Adipocyte (in vitro differentiated cells): ENCODE measurements at regions not wholly inside any gene's neighbourhood (a gene's known extent, or its start where the extent isn't known, plus 50 kb on each side); places are given as distances from the start of the nearest gene placed in this dataset.

Source experiments
- DNase-seq: peaks from one replicate; pipeline ENCODE4 v3.0.0-alpha.2; 2015; ENCODE audit warnings: low read depth
- H3K27me3 ChIP-seq: replicated peaks from 2 replicates; pipeline ENCODE4 v1.7.0; 2013; ENCODE audit warnings: mild to moderate bottlenecking, low read length, moderate library complexity; ENCODE audit not compliant: control insufficient read depth, insufficient read depth
- H3K36me3 ChIP-seq: 2 replicates; pipeline ENCODE4 v1.7.0; 2013; ENCODE audit warnings: low read length, mild to moderate bottlenecking, moderate library complexity; ENCODE audit not compliant: control insufficient read depth, insufficient read depth, severe bottlenecking
- H3K4me1 ChIP-seq: 2 replicates; pipeline ENCODE4 v1.7.0; 2013; ENCODE audit warnings: mild to moderate bottlenecking, low read length, moderate library complexity; ENCODE audit not compliant: control insufficient read depth, insufficient read depth
- H3K4me3 ChIP-seq: 2 replicates; pipeline ENCODE4 v1.7.0; 2013; ENCODE audit warnings: mild to moderate bottlenecking, low read length, moderate library complexity
- H3K9ac ChIP-seq: 2 replicates; pipeline ENCODE4 v1.7.0; 2013; ENCODE audit warnings: mild to moderate bottlenecking, low read length, moderate library complexity
- H3K9me3 ChIP-seq: 2 replicates; pipeline ENCODE4 v1.7.0; 2013; ENCODE audit warnings: mild to moderate bottlenecking, low read length, moderate library complexity; ENCODE audit not compliant: control insufficient read depth

DNA sequence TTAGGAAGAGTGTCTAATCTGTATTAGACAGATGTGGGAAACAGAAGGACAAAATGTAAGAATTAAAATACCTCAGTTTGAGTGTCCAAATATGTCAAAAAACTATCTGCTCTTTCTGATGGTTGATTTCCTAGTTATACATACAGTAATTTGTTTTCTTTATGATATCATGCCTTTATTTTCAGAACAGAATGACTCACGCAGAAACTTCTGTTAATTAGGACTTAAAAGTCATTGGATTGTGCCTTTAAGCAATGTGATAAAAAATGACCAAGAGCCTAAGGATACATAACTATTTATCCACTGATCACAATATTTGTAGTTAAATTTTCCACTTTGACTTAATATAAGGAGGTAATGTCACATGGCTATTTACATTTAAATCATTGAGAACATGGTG lies 206.7 kb upstream of the PTPRZ1 start:
- DNase-seq, result peak; percentile 21
- Histone ChIP-seq H3K36me3 (no peaks in the 10 kb centered on the region), H3K27me3 (no peaks in the 10 kb centered on the region), H3K4me3 (no peak overlapping the region), H3K4me1 (no peaks in the 10 kb centered on the region), H3K9me3 (peaks cover 17% of the 10 kb centered on the region), H3K9ac (no peak overlapping the region)

DNA sequence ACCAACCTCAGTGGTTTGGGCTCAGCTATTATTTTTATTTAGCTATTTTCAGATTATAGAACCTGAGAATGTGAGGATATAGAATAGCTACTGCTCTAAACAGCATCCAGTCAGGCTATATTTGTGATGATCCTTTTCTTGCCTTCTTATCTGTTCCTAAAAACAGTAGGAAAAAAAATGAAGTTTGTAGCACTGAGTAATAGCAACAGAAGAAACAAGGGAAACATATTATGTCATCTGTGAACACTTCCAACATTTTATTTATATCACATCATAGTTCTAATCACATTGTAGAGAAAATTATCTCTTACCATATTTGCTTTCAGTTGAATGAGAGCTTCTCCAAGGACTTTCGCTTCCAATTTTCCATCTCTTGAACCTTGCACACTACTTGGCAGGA lies 229.6 kb upstream of the PTPRZ1 start:
- no peak for DNase-seq
- Histone ChIP-seq H3K4me3 (no peak overlapping the region), H3K27me3 (no peaks in the 10 kb centered on the region), H3K9ac (no peak overlapping the region), H3K36me3 (no peaks in the 10 kb centered on the region), H3K9me3 (peaks cover 3% of the 10 kb centered on the region), H3K4me1 (no peaks in the 10 kb centered on the region)

DNA sequence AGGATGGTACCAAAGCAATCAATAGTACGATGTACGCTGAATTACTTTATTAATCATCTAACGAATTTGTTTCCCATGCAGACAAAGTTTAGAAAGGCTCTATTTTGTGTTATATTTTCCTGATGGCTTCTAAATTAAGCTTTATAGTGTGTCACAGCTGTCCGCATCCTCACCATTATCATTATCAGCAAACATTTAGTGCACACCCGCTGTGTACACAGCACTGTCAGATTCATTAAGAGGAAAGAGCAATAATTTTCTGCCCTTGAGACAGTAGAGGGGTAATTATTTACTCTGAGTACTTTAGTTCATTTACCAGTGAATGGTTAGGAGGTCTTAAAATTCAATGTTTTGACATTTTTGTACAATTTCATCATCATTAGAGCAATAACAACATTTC lies 233.3 kb upstream of the PTPRZ1 start:
- Histone ChIP-seq H3K9me3 (peaks cover 3% of the 10 kb centered on the region), H3K4me1 (no peaks in the 10 kb centered on the region), H3K9ac (no peak overlapping the region), H3K4me3 (no peak overlapping the region), H3K27me3 (no peaks in the 10 kb centered on the region), H3K36me3 (no peaks in the 10 kb centered on the region)
- no peak for DNase-seq

DNA sequence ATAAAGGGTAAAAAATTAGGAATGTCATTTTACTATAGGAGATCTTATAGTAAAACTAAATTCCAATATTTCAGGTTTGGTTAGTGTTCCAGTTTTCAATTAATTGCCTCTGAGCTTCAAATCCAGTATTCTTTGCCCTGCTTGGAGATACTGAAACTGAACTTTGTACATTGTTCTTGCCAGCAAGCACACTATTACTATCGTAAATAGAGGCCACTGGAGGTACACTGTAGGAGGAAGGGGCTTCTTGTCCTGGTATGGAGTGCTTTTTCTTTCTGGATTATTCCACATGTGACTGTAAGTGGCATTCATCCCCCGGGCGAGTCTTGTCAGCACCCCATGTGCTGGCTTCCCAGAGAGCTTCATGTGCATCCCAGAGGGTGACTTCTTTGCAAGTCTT lies 234.7 kb upstream of the PTPRZ1 start:
- Histone ChIP-seq H3K36me3 (no peaks in the 10 kb centered on the region), H3K27me3 (no peaks in the 10 kb centered on the region), H3K4me1 (no peaks in the 10 kb centered on the region), H3K9ac (no peak overlapping the region), H3K4me3 (no peak overlapping the region), H3K9me3 (peaks cover 3% of the 10 kb centered on the region)
- no peak for DNase-seq

DNA sequence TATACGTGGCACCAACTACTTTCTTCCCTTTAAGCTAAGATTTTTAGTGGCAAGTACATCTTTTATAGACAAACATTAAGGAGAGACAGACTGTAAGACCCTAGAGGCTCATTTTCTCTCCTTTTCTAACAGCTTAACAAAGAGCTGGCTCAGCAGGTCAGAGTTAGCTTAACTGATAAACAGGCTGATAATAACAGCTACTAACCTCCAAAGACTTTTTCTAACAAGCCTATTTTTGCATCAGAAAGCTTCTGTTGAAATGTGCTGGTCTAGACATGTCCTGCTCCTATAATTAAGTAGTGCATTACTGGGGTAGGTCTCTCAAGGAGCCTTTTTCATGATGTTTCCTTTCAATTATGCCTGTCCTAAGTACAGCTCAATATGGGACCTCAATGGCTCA lies 238.2 kb upstream of the FAM3C start:
- Histone ChIP-seq H3K27me3 (no peaks in the 10 kb centered on the region), H3K36me3 (no peaks in the 10 kb centered on the region), H3K4me1 (no peaks in the 10 kb centered on the region), H3K4me3 (no peak overlapping the region), H3K9ac (no peak overlapping the region), H3K9me3 (no peaks in the 10 kb centered on the region)
- DNase-seq, result no peak

DNA sequence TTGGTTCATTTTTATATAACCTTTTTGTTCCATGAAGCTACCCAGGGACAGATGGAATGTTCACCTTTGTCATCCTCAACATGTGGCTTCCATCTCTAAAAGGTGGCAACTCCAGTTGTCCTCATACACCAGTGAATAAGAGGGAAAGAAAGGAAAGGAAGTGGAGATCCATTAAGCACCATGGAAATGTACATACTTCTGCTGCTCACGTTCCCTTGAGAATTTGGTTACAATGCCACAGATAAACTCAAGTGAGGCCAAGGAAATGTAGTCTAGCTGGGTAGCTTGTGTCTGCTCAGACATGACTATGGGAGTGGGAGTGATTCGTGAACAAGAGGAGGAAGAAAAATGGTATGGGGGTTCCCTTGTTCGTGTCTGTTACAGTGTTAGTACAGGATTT lies 237.1 kb upstream of the FAM3C start:
- Histone ChIP-seq H3K9me3 (no peaks in the 10 kb centered on the region), H3K4me3 (no peak overlapping the region), H3K27me3 (no peaks in the 10 kb centered on the region), H3K4me1 (no peaks in the 10 kb centered on the region), H3K9ac (no peak overlapping the region), H3K36me3 (no peaks in the 10 kb centered on the region)
- DNase-seq, result no peak

DNA sequence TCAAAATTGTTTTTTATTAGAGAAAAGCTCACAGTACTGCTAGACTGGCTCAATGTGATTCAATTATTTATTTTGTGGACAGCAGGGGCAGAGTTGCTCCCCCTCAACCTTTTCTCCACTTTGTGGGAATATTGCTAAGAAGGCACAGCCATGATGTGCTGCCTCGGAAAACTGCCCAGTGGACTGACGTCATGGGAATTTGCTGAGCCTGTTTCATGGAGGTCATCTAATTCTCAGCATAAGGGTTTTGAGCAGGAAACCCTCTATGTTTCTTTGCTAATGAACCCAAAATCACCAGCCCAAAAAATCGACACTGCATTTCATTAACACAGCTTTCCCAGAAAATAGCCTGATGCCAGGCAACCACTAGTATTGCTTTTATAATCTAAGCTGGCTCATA lies 228.8 kb upstream of the FAM3C start:
- no peaks in the 10 kb centered on the region for H3K9me3 ChIP-seq
- H3K27me3 ChIP-seq, result no peaks in the 10 kb centered on the region
- DNase-seq, result no peak
- H3K4me3 ChIP-seq, result no peak overlapping the region
- H3K36me3 ChIP-seq, result no peaks in the 10 kb centered on the region
- no peaks in the 10 kb centered on the region for H3K4me1 ChIP-seq
- no peak overlapping the region for H3K9ac ChIP-seq

DNA sequence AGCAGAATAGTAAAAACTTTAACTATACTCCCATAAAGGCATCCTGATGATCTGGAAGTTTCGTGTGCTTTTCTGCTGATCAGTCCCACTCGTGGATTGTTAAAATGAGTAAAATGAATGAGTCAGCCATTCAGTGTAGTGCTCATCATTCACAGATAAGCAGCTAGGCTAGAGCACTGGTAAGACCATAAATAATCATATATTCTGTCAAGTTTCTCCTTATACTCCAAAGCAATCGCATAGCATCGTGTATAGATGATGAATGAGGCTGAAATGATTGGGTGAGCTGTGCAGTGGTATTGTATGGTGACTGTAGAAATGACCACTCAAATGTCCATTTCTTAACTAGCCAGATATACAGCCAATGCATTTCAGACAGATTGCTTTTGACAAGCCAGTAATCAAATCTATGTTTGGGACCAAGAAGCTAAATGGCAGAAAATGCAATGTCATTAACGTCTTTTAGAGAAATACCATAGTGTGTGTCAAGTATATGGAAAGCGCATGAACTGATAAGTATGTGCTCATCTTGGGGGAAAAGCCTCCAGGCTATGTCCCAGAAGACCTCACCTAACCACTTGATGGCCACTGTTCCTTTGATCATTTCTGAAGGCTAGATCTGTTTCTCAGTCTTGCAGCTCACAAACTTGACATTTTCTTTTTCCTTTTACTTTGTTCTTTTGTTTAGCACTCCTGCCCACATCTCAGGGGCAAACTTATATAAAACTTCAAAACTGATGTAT lies 227.2 kb upstream of the FAM3C start:
- Histone ChIP-seq H3K27me3 (no peaks in the 10 kb centered on the region), H3K36me3 (no peaks in the 10 kb centered on the region), H3K4me1 (no peaks in the 10 kb centered on the region), H3K4me3 (no peak overlapping the region), H3K9me3 (no peaks in the 10 kb centered on the region), H3K9ac (no peak overlapping the region)
- DNase-seq, result no peak

DNA sequence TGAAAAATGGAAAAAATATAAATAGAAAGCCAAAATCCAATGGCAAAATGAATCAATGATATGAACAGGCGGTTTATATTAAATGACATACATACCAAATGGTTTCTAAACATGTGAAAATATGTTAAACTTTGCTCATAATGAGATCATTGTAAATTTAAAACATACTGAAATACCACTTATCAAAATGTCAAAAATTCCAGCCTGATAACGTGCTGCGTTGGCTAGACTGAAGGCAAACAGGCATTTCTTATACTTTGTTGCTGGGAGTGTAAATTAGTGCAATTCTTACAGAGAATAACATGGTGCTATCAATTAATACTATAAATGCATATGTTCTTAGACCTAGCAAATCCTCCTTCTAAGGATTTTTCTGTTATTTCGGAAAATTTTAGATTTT lies 225.8 kb upstream of the FAM3C start:
- H3K36me3 ChIP-seq, result no peaks in the 10 kb centered on the region
- H3K27me3 ChIP-seq, result no peaks in the 10 kb centered on the region
- H3K9ac ChIP-seq, result no peak overlapping the region
- DNase-seq, result peak; percentile 48
- no peaks in the 10 kb centered on the region for H3K4me1 ChIP-seq
- H3K9me3 ChIP-seq, result no peaks in the 10 kb centered on the region
- H3K4me3 ChIP-seq, result no peak overlapping the region

DNA sequence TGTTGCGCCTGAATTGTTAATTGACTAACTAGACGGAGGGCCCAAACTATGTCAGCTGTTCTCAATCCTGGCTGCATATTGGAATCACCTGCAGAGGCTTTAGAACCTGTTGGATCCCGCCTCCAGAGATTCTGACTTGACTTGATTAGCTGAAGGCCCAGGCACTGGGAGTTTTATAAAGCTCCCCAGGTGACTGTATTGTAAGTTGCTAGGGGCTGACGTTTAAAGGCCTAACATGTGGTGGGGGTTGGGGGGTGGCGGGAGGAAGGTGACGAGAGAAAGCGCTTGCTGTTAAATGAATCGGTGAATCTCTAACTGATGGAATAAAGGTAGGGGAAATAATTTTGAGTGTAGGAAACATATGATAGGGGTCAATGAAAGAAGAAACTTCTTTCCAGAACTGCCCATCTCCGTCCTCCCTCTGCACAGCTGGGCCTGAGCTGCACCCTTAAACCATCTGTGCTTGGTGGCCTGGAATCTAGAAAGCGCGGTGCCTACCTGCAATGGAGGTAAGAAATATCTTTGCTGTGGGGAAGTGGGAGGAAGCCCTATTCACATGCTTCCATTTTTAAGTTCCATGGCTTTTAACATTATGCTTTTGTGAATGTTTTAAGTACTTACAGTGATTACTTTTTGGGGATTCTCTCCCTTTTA lies 225.0 kb upstream of the FAM3C start:
- DNase-seq, result no peak
- Histone ChIP-seq H3K4me1 (no peaks in the 10 kb centered on the region), H3K36me3 (no peaks in the 10 kb centered on the region), H3K9me3 (no peaks in the 10 kb centered on the region), H3K4me3 (no peak overlapping the region), H3K27me3 (no peaks in the 10 kb centered on the region), H3K9ac (no peak overlapping the region)

DNA sequence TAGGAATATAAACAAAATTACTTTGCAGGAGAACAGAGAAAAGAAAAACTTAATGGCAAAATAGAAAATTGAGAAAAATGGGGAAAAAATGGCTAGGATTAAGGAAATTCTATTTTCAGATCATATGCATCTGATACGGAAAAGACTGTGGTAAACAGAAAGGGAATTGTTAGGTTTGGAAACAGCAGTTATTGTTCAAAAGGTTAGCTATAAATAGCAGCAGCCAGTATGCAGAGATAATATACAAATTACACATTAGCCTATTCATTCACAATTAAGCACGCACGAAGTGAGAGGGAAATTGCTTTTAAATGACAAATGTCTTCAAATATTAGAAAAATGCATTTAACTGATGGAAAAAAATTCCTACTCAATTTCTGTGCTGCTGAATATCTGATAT lies 224.1 kb upstream of the FAM3C start:
- Histone ChIP-seq H3K4me1 (no peaks in the 10 kb centered on the region), H3K9ac (no peak overlapping the region), H3K36me3 (no peaks in the 10 kb centered on the region), H3K9me3 (no peaks in the 10 kb centered on the region), H3K27me3 (no peaks in the 10 kb centered on the region), H3K4me3 (no peak overlapping the region)
- DNase-seq, result no peak

DNA sequence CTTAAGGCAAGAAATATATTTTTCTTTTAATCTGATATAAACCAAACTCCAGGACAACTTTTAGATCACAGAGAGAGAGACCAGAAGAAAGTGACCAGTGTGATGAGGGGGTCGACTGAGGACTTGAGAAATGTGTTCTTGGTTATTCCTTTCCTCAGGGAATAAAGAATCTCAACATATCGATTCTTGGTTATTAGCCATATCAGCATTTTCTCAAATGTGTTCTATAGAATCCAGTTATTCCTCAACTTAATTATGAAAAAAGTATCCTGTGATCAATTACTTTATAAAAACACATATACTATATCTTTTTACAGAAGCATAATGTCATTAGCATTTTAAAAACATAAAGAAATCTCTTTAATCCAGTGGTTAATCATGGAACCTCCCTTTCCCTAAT lies 222.1 kb upstream of the FAM3C start:
- H3K27me3 ChIP-seq, result no peaks in the 10 kb centered on the region
- no peaks in the 10 kb centered on the region for H3K9me3 ChIP-seq
- H3K9ac ChIP-seq, result no peak overlapping the region
- no peaks in the 10 kb centered on the region for H3K36me3 ChIP-seq
- H3K4me1 ChIP-seq, result no peaks in the 10 kb centered on the region
- no peak overlapping the region for H3K4me3 ChIP-seq
- DNase-seq, result no peak
